A549 (cell line): ENCODE measurements at regions not wholly inside any gene's neighbourhood (a gene's known extent, or its start where the extent isn't known, plus 50 kb on each side); places are given as distances from the start of the nearest gene placed in this dataset.

Experiments used
- ATAC-seq, 2 experiments: fragments of 200-7000 bp in 1 of 2; fragments of >200 bp in 1 of 2; cut with Nextera tagmentation in 1 of 2; cut with Tn5 transposase in 1 of 2; 3 replicates each; pipeline versions ENCODE4 v1.8.0 to v1.9.1; 2018 to 2020; ENCODE audit warnings: mild to moderate bottlenecking in 1 of 2, moderate library complexity in 1 of 2
- CTCF ChIA-PET: fragments of 300-600 bp; sonication (Branson Sonifier 250); formaldehyde crosslinking; extraction: SDS; loops from one replicate; lab custom pipeline; 2021; ENCODE audit warnings: antibody characterized with exemption, inconsistent platforms; lab: Yijun Ruan, JAX
- POLR2A ChIA-PET: fragments of 350-600 bp; formaldehyde crosslinking; extraction: SDS; loops from one replicate; lab custom pipeline; 2021; ENCODE audit warnings: antibody characterized with exemption, inconsistent platforms; lab: Yijun Ruan, JAX
- DNase-seq, 2 experiments: peaks; one replicate each; pipeline versions ENCODE4 v3.0.0 to v3.0.0-alpha.2; 2011 to 2016; ENCODE audit warnings: low read depth in 1 of 2, low spot score in 1 of 2
- FAIRE-seq: peaks from 2 replicates; lab custom pipeline; 2011; peaks lifted over from hg19 to GRCh38; lab: Jason Lieb, UNC
- H3K27ac ChIP-seq, 2 experiments: fragments of >200 bp; sonication (Bioruptor Twin); formaldehyde crosslinking; 3 replicates each; pipeline ENCODE4 v1.5.1; 2016 to 2017
- H3K4me1 ChIP-seq: fragments of >200 bp; sonication (Bioruptor Twin); formaldehyde crosslinking; 3 replicates; pipeline ENCODE4 v1.6.1; 2016
- H3K4me2 ChIP-seq: fragments of >200 bp; sonication (Bioruptor Twin); formaldehyde crosslinking; 3 replicates; pipeline ENCODE4 v1.6.1; 2016
- H3K4me3 ChIP-seq: fragments of >200 bp; sonication (Bioruptor Twin); formaldehyde crosslinking; 3 replicates; pipeline ENCODE4 v1.5.1; 2016
- H3K9me3 ChIP-seq: fragments of >200 bp; sonication (Bioruptor Twin); formaldehyde crosslinking; 3 replicates; pipeline ENCODE4 v1.6.1; 2016
- CBX2 ChIP-seq: fragments of 200-600 bp; sonication (generic); IDR thresholded peaks from 2 replicates; pipeline ENCODE4 v1.6.1; 2016; ENCODE audit warnings: low read depth, mild to moderate bottlenecking, borderline replicate concordance
- CBX8 ChIP-seq: fragments of 200-600 bp; sonication (generic); IDR thresholded peaks from 2 replicates; pipeline ENCODE4 v1.6.1; 2016
- CEBPB ChIP-seq, 2 experiments: fragments of >200 bp in 1 of 2; sonication (Bioruptor Twin) in 1 of 2; formaldehyde crosslinking in 1 of 2; IDR thresholded peaks; 2 replicates each; pipeline ENCODE4 v1.6.1; 2012 to 2016
- E2F6 ChIP-seq: IDR thresholded peaks from 2 replicates; pipeline ENCODE4 v1.6.1; 2012; ENCODE audit warnings: low read depth, borderline replicate concordance
- ELK1 ChIP-seq: fragments of 150-350 bp; IDR thresholded peaks from 2 replicates; pipeline ENCODE4 v1.6.1; 2014; ENCODE audit warnings: low read depth, mild to moderate bottlenecking, low read length
- EP300 ChIP-seq, 2 experiments: fragments of >200 bp; sonication (Bioruptor Twin); formaldehyde crosslinking; IDR thresholded peaks; 2 replicates in 1 of 2; 3 replicates in 1 of 2; pipeline ENCODE4 v1.6.1; 2016 to 2017
- ESRRA ChIP-seq: fragments of 150-350 bp; IDR thresholded peaks from 2 replicates; pipeline ENCODE4 v1.6.1; 2014; ENCODE audit warnings: mild to moderate bottlenecking, low read length, borderline replicate concordance
- FOXS1 ChIP-seq: fragments of 250-450 bp; sonication (Bioruptor Pico); IDR thresholded peaks from 2 replicates; pipeline ENCODE4 v1.5.0; 2020; ENCODE audit warnings: mild to moderate bottlenecking, moderate library complexity
- GATA3 ChIP-seq: IDR thresholded peaks from 2 replicates; pipeline ENCODE4 v1.6.1; 2012; ENCODE audit warnings: borderline replicate concordance
- HMGXB4 ChIP-seq: fragments of 250-450 bp; sonication (Bioruptor Pico); IDR thresholded peaks from 2 replicates; pipeline ENCODE4 v1.5.0; 2021; ENCODE audit warnings: mild to moderate bottlenecking, moderate library complexity, borderline replicate concordance
- HOXB13 ChIP-seq: fragments of 250-450 bp; sonication (Bioruptor Pico); IDR thresholded peaks from 2 replicates; pipeline ENCODE4 v1.5.0; 2020; ENCODE audit warnings: low read depth, mild to moderate bottlenecking, moderate library complexity
- JUN ChIP-seq, 2 experiments: fragments of >200 bp; sonication (Bioruptor Twin); formaldehyde crosslinking; IDR thresholded peaks; 2 replicates in 1 of 2; 3 replicates in 1 of 2; pipeline ENCODE4 v1.6.1; 2016 to 2017
- JUNB ChIP-seq: fragments of >200 bp; sonication (Bioruptor Twin); formaldehyde crosslinking; IDR thresholded peaks from 2 replicates; pipeline ENCODE4 v1.6.1; 2016
- MAFK ChIP-seq: fragments of 450-650 bp; IDR thresholded peaks from 2 replicates; pipeline ENCODE4 v1.6.1; 2014; ENCODE audit not compliant: partially characterized antibody
- MAX ChIP-seq: IDR thresholded peaks from 2 replicates; pipeline ENCODE4 v1.6.1; 2012
- NPAS2 ChIP-seq: fragments of 250-450 bp; sonication (Bioruptor Pico); IDR thresholded peaks from 2 replicates; pipeline ENCODE4 v1.8.0; 2022; ENCODE audit warnings: mild to moderate bottlenecking, moderate library complexity, borderline replicate concordance
- NR3C1 ChIP-seq: fragments of >200 bp; sonication (Bioruptor Twin); formaldehyde crosslinking; IDR thresholded peaks from 3 replicates; pipeline ENCODE4 v1.6.1; 2017
- RCOR1 ChIP-seq: fragments of 150-350 bp; IDR thresholded peaks from 2 replicates; pipeline ENCODE4 v1.6.1; 2014; ENCODE audit warnings: antibody characterized with exemption, low read length, low read depth
- REST ChIP-seq: fragments of 200-600 bp; sonication (generic); IDR thresholded peaks from 2 replicates; pipeline ENCODE4 v1.6.1; 2016; ENCODE audit warnings: antibody characterized with exemption, mild to moderate bottlenecking, moderate library complexity
- TFCP2L1 ChIP-seq: fragments of 250-450 bp; sonication (Bioruptor Pico); IDR thresholded peaks from 2 replicates; pipeline ENCODE4 v1.5.0; 2021; ENCODE audit warnings: mild to moderate bottlenecking
- TP53 ChIP-seq: fragments of 250-450 bp; sonication (Bioruptor Pico); IDR thresholded peaks from 2 replicates; pipeline ENCODE4 v1.5.0; 2021; ENCODE audit warnings: mild to moderate bottlenecking, moderate library complexity
- USF2 ChIP-seq: fragments of 450-650 bp; IDR thresholded peaks from 2 replicates; pipeline ENCODE4 v1.6.1; 2014; ENCODE audit warnings: antibody characterized with exemption
- ZFP36 ChIP-seq: fragments of 450-650 bp; IDR thresholded peaks from 2 replicates; pipeline ENCODE4 v1.6.1; 2014; ENCODE audit warnings: borderline replicate concordance; ENCODE audit not compliant: partially characterized antibody
- WGBS: methylation state at CpG from one replicate; pipeline ENCODE4 v1.1.6; 2017; ENCODE audit errors: missing lambda C conversion rate; 5-methylcytosine and 5-hydroxymethylcytosine counted together

- Histone ChIP-seq H3K27ac (no peak overlapping the region), H3K9me3 (0 out of 3 replicates have a peak, but pooled peaks cover 5% of the 10 kb centered on the region)
- no peak for FAIRE-seq
- 75% methylated on average over 12 of the region's 13 CpGs for WGBS
- POLR2A ChIA-PET = no interaction called here
- TF ChIP-seq MAX = no peak
- TF ChIP-seq FOXS1 (CRISPR knock-in tag) = no peak
- no peak for TF ChIP-seq CEBPB (IDR thresholded peaks at IDR 0.05)
- no peak for TF ChIP-seq HMGXB4 (CRISPR knock-in tag)
- TF ChIP-seq TP53 (CRISPR knock-in tag) = no peak
- TF ChIP-seq TFCP2L1 = no peak
- no peak for TF ChIP-seq USF2
- TF ChIP-seq MAFK = no peak
- no peak for TF ChIP-seq CBX8
- TF ChIP-seq CBX2 = no peak
- TF ChIP-seq NR3C1 = no peak
- TF ChIP-seq, all 56 proteins: peak for 0
- no peak for ATAC-seq
- DNase-seq = no peak
- Histone ChIP-seq H3K4me1 (no peaks in the 10 kb centered on the region), H3K4me3 (no peak overlapping the region), H3K4me2 (no peak overlapping the region)
- CTCF ChIA-PET = no interaction called here
Observed at GRCh38 chr9:87083986-87084385, 136.7 kb upstream of the GAS1 start.

- H3K4me2 ChIP-seq = no peak overlapping the region
- no peaks in the 10 kb centered on the region for H3K4me1 ChIP-seq
- ATAC-seq = no peak
- 0 out of 3 replicates have a peak, but pooled peaks cover 3% of the 10 kb centered on the region for H3K9me3 ChIP-seq
- DNase-seq = no peak
- H3K4me3 ChIP-seq = no peak overlapping the region
- no peak for FAIRE-seq
- WGBS = 80% methylated on average over 7 of the region's 12 CpGs
- TF ChIP-seq ZFP36 = no peak
- no peak for TF ChIP-seq REST
- no peak for TF ChIP-seq NPAS2 (CRISPR knock-in tag)
- TF ChIP-seq GATA3 = no peak
- no peak for TF ChIP-seq JUNB
- TF ChIP-seq CBX2 = no peak
- no peak for TF ChIP-seq RCOR1
- no peak for TF ChIP-seq CBX8
- no peak for TF ChIP-seq HOXB13 (CRISPR knock-in tag)
- no peak for TF ChIP-seq TP53 (CRISPR knock-in tag)
- TF ChIP-seq ESRRA = no peak
- no peak for TF ChIP-seq E2F6
- TF ChIP-seq ELK1 = no peak
- TF ChIP-seq EP300 (IDR thresholded peaks at IDR 0.05) = no peak
- no peak for TF ChIP-seq HMGXB4 (CRISPR knock-in tag)
- no peak for TF ChIP-seq JUN (IDR thresholded peaks at IDR 0.05)
- no peak overlapping the region for H3K27ac ChIP-seq
- CTCF ChIA-PET = interaction anchor here (0.6 kb wide), 1 partner anchor 613 kb away, joined by 3 read pairs; no protein-coding TSS in a partner anchor
- POLR2A ChIA-PET = no interaction called here
Observed at GRCh38 chr9:87084407-87084806, 137.1 kb upstream of the GAS1 start.
